Breast epithelium (tissue), 3 donors: ENCODE measurements at regions not wholly inside any gene's neighbourhood (a gene's known extent, or its start where the extent isn't known, plus 50 kb on each side); places are given as distances from the start of the nearest gene placed in this dataset.

ENCODE experiments used
- POLR2AphosphoS5 ChIP-seq, 3 donors: sonication (generic); formaldehyde crosslinking; IDR thresholded peaks; one replicate each; pipeline ENCODE4 v1.6.1; 2017; ENCODE audit warnings: antibody characterized with exemption in 3 of 3
- TF ChIP-seq, protein P1 (sequence below), 3 donors: fragments of 450-650 bp; IDR thresholded peaks; one replicate each; pipeline ENCODE4 v1.5.1; 2016 to 2017; ENCODE audit warnings: antibody characterized with exemption in 3 of 3, mild to moderate bottlenecking in 3 of 3, moderate library complexity in 3 of 3

DNA sequence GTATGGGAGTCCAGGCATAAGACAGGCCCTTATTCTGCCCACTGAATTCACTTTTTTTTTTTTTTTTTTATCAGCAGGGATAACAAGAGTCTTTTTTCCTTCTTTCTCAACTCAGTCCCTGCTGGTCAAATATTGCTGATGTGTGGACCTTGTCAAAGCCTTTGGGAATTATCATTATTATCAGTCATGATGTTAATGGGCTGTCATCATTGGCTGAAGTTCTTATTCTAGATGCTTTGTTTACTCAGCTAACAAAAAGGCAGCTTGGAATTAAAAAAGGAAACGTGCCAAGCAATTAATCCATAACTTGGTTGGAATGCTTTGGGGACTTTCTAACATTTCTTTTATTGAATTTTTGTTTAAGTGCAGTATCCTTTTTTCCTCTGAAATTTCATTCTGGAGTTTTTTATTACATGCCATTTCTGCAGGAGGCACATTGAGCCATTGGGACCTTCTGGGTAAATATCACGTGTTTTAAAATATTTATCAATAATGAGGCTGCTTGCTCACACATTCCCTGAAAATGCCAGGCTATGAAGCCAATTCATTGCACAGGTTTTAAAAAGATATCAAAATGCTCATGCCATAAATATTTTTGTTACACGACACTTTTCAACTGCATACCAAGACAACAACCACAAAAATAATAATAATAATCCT lies 246.3 kb downstream of the TXNL1 start:
- TF ChIP-seq, protein P1, sequence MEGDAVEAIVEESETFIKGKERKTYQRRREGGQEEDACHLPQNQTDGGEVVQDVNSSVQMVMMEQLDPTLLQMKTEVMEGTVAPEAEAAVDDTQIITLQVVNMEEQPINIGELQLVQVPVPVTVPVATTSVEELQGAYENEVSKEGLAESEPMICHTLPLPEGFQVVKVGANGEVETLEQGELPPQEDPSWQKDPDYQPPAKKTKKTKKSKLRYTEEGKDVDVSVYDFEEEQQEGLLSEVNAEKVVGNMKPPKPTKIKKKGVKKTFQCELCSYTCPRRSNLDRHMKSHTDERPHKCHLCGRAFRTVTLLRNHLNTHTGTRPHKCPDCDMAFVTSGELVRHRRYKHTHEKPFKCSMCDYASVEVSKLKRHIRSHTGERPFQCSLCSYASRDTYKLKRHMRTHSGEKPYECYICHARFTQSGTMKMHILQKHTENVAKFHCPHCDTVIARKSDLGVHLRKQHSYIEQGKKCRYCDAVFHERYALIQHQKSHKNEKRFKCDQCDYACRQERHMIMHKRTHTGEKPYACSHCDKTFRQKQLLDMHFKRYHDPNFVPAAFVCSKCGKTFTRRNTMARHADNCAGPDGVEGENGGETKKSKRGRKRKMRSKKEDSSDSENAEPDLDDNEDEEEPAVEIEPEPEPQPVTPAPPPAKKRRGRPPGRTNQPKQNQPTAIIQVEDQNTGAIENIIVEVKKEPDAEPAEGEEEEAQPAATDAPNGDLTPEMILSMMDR (IDR thresholded peaks at IDR 0.05): no peak
- no peak for TF ChIP-seq POLR2AphosphoS5 (IDR thresholded peaks at IDR 0.05)
